ENCODE measurements at regions not wholly inside any gene's neighbourhood (a gene's known extent, or its start where the extent isn't known, plus 50 kb on each side); places are given as distances from the start of the nearest gene placed in this dataset.

DNA sequence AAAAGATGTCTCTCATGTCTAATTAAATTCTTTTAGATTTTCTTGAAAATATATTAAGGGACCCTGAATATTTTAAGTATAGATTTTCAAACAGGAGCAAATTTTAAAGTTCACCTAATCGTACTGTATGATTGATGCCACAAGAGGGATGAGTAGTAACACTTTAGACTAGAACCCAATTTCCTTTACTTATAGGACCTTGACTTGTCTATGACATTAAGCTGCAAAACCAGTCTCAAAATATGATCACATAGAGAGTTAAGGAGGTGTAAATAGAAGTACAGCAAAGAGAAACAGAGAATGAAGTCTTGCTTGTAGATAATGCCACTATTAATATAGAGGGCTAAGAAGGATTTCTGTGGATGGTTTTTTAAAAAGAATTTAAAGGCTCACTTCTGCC is 312.9 kb upstream of the PRR16 start:
- TF ChIP-seq, protein P1, sequence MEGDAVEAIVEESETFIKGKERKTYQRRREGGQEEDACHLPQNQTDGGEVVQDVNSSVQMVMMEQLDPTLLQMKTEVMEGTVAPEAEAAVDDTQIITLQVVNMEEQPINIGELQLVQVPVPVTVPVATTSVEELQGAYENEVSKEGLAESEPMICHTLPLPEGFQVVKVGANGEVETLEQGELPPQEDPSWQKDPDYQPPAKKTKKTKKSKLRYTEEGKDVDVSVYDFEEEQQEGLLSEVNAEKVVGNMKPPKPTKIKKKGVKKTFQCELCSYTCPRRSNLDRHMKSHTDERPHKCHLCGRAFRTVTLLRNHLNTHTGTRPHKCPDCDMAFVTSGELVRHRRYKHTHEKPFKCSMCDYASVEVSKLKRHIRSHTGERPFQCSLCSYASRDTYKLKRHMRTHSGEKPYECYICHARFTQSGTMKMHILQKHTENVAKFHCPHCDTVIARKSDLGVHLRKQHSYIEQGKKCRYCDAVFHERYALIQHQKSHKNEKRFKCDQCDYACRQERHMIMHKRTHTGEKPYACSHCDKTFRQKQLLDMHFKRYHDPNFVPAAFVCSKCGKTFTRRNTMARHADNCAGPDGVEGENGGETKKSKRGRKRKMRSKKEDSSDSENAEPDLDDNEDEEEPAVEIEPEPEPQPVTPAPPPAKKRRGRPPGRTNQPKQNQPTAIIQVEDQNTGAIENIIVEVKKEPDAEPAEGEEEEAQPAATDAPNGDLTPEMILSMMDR (IDR thresholded peaks at IDR 0.05; ENCODE audit: borderline replicate concordance, extremely low read depth, low read length, poor library complexity, severe bottlenecking): no peak
- no peak for TF ChIP-seq EZH2 (IDR thresholded peaks at IDR 0.05; ENCODE audit: borderline replicate concordance, low read depth, low read length, severe bottlenecking)
